Right cardiac atrium (tissue), 5 donors: ENCODE measurements at regions not wholly inside any gene's neighbourhood (a gene's known extent, or its start where the extent isn't known, plus 50 kb on each side); places are given as distances from the start of the nearest gene placed in this dataset.
"Not testable (repeated sequence)": the region's sequence is repeated elsewhere in the genome, so short reads cannot be mapped to it uniquely, and the experiment has no call there.

ENCODE experiments used
- ATAC-seq, 2 donors: fragments of 200-7000 bp; cut with Tn5 transposase; one replicate each; pipeline versions ENCODE4 v1.8.0 to v1.9.1; 2020; ENCODE audit warnings: moderate library complexity in 2 of 2, mild to moderate bottlenecking in 1 of 2
- DNase-seq, 3 donors: peaks; one replicate each; pipeline ENCODE4 v3.0.0-alpha.2; 2020
- H3K27ac ChIP-seq: one replicate; pipeline ENCODE4 v1.5.1; 2013; ENCODE audit warnings: mild to moderate bottlenecking, low read length, control low read depth, moderate library complexity
- H3K27me3 ChIP-seq: one replicate; pipeline ENCODE4 v1.6.1; 2013; ENCODE audit not compliant: control insufficient read depth, insufficient read depth
- H3K4me1 ChIP-seq: one replicate; pipeline ENCODE4 v1.6.1; 2013; ENCODE audit warnings: low read length; ENCODE audit not compliant: control insufficient read depth, insufficient read depth
- H3K4me3 ChIP-seq: one replicate; pipeline ENCODE4 v1.5.1; 2013; ENCODE audit warnings: low read length, control low read depth
- H3K9me3 ChIP-seq: one replicate; pipeline ENCODE4 v1.6.1; 2013; ENCODE audit warnings: low read length; ENCODE audit not compliant: control insufficient read depth
- WGBS: extraction: QIAGEN DNeasy Blood & Tissue Kit; methylation state at CpG from one replicate; pipeline ENCODE4 v1.1.7; 2013; 5-methylcytosine and 5-hydroxymethylcytosine counted together
- intact Hi-C, 4 donors: fragments of 100-400 bp; cut with DNase I; formaldehyde crosslinking; loops; one replicate each; pipeline versions ENCODE4 v1.11.0 to v1.14.0; 2022 to 2023
- donor health status: healthy with polysubstance abuse.
- donor health status: DM: no; HTN: yes; CAD: no.
- donor health status: DM: no; HTN: no; CAD: no.
- donor health status: DM: no; HTN: yes; CAD: no; lungs with severe emphysema.
- donor health status: DM: yes; HTN: yes; CAD: no.

DNA sequence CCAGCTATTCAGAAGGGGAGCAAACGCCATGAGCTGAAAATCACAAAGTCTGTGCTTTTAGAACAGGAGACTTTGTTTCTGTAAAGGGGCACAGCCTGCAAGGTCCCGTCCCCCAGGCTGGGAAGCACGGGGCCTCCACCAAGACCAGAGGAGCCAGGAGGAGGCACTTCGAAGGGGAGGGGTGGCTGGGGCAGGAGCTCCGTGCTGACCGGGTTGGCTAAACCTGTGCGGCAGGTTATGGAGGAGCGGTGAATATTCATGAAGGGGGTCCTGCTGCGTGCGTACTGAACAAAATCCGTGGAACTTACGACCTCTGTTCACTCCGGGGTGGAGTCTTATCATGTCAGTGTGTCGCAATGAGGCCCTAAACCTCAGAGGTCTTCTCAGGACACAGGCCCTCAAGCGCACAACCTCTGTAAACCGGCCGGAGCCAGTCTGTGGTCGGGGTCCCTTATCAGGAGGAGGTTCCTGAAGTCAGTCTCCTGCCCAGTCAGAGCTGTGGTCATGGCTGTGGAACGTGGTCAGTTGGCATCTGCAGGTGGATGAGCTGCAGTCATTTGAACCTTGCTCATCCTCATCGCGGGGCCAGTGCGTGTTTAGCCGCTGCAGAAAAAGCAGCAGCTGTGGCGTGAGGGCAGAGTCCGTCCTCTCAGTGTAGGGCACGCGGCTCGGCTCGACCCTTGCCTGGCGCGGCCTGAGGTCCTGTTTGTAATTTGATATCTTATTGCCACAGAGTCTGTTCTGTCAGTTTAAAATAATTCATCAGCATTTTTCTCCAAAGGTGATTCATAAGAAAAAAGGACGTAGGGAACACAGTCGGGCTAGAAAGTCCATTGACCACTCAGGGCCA is 5507.7 kb upstream of the TPTE start:
- no CpG with 5 or more reads among the region's 33 CpGs for WGBS

DNA sequence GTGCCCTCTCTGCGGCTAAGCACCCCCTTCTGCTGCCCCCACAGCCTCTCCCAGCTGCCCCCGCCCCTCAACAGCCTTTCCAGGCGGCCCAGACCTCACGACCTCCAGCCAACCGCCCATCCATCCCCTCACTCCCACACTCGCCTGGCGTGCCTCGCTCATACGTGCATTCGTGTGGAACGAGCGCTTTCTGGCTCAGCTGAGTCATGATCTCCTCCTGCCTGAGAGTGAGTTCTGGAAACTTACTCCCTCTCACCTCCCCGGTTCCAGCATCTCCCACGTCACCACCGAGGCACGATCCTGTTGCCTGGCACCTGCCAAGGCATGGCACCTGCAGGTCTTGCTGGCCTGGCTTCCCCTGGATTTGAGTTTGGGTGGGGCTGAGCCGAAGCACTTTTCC is 5506.2 kb upstream of the TPTE start:
- H3K4me1 ChIP-seq, ATAC-seq, DNase-seq, H3K27ac ChIP-seq, H3K9me3 ChIP-seq, H3K27me3 ChIP-seq, intact Hi-C loops, H3K4me3 ChIP-seq: not testable (repeated sequence)
- no CpG with 5 or more reads among the region's 17 CpGs for WGBS

More for the DNA sequence above, 5507.7 kb upstream of the TPTE start:
- H3K27me3 ChIP-seq, H3K27ac ChIP-seq, H3K4me3 ChIP-seq, intact Hi-C loops, H3K4me1 ChIP-seq, H3K9me3 ChIP-seq, ATAC-seq, DNase-seq: not testable (repeated sequence)

DNA sequence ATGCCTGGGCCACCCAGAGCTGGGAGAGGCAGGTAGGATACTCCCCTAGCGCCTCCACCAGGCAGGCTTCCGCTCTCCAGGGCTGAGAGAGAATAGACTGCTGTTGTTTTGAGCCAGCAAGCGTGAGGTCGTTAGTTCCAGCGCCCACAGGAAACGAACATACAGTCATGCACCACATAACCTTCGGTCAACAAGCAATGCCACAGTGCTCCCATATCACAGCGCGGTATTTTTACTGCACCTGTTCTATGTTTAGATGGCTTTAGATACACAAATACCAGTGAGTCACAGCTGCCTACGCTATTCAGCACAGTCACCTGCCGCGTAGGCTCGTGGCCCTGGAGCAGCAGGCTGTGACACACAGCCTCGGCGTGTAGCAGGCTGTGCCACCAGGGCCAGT is 5502.3 kb upstream of the TPTE start:
- H3K27me3 ChIP-seq, H3K4me1 ChIP-seq, ATAC-seq, DNase-seq, H3K9me3 ChIP-seq, intact Hi-C loops, H3K27ac ChIP-seq, H3K4me3 ChIP-seq: not testable (repeated sequence)
- WGBS = no CpG with 5 or more reads among the region's 15 CpGs

DNA sequence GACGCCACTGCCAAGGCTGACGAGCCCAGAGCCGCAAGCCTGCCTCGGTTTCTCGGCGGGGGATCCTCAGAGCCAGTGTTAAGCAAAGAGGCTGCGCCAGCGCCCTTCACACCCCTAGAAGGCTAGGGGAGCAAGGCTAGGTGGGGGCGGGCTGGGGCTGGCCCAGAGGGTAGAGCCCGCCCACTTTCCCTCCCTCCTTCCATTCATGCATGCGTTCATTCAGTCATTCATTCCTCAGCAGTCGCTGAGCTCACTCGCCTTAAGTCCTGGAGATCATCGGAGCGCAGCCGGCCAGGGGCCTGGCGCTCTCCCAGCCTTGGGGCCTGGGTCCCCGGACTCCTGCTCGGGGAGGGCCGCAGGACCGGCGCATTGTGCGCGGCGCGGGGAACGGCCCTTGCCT is 5499.6 kb upstream of the TPTE start:
- H3K9me3 ChIP-seq, H3K27me3 ChIP-seq, intact Hi-C loops, DNase-seq, H3K27ac ChIP-seq, H3K4me1 ChIP-seq, H3K4me3 ChIP-seq: not testable (repeated sequence)
- no CpG with 5 or more reads among the region's 27 CpGs for WGBS
- ATAC-seq = peak; percentile 48 to 59

DNA sequence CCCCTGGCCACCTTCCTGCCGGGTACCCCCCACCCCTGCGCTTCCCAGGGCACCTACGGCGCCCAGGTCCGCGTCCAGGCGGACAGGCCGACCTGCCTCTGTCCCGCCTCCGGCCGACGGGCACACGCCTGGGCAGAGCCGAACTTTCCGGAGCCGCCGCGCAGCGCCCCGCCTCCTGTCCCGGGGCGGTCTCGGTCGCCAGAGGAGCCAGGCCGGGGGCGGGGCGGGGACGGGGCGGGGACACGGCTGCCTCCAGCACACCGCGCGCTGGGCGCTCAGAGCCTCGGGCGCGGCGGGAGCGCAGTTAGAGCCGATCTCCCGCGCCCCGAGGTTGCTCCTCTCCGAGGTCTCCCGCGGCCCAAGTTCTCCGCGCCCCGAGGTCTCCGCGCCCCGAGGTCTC is 5499.1 kb upstream of the TPTE start:
- H3K4me3 ChIP-seq, H3K27ac ChIP-seq, H3K27me3 ChIP-seq, intact Hi-C loops, DNase-seq, H3K4me1 ChIP-seq, H3K9me3 ChIP-seq: not testable (repeated sequence)
- WGBS = no CpG with 5 or more reads among the region's 52 CpGs
- peak; percentile 92 to 93 for ATAC-seq

DNA sequence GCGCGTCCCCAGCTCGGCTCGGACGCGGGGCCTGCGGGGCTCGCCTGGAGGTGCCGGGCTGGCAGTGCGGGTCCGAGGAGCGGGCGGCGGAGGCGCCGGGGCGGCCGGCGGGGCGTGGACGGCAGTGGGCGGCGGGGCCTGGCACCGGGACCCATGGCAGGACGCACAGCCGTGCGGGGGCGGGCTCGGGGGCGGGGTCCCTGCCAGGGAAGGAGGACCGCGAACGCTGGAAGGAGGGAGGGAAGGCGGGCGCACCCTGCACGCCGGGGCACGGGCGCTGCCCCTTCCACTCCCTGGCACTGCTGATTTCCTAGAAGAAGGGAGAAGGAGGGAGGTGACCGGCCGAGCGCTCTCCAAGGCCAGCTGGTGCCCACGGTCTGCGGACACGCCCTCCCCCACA is 5498.6 kb upstream of the TPTE start:
- peak; percentile 43 to 59 for ATAC-seq
- DNase-seq, H3K27me3 ChIP-seq, H3K27ac ChIP-seq, H3K4me3 ChIP-seq, H3K4me1 ChIP-seq, intact Hi-C loops, H3K9me3 ChIP-seq: not testable (repeated sequence)
- no CpG with 5 or more reads among the region's 45 CpGs for WGBS

DNA sequence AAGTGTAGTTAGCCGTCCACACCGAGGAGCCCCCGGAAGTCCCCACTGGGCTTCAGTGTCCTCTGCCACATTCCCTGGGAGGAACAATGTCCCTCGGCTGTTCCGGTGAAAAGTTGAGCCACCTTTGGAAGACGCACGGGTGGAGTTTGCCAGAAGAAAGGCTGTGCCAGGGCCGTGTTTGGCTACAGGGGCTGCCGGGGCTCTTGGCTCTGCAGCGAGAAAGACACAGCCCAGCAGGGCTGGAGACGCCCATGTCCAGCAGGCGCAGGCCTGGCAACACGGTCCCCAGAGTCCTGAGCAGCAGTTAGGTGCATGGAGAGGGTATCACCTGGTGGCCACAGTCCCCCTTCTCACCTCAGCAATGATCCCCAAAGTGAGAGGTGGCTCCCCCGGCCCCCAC is 5486.2 kb upstream of the TPTE start:
- WGBS = no CpG with 5 or more reads among the region's 14 CpGs
- DNase-seq, H3K4me1 ChIP-seq, H3K27ac ChIP-seq, ATAC-seq, H3K9me3 ChIP-seq, H3K4me3 ChIP-seq, intact Hi-C loops, H3K27me3 ChIP-seq: not testable (repeated sequence)

DNA sequence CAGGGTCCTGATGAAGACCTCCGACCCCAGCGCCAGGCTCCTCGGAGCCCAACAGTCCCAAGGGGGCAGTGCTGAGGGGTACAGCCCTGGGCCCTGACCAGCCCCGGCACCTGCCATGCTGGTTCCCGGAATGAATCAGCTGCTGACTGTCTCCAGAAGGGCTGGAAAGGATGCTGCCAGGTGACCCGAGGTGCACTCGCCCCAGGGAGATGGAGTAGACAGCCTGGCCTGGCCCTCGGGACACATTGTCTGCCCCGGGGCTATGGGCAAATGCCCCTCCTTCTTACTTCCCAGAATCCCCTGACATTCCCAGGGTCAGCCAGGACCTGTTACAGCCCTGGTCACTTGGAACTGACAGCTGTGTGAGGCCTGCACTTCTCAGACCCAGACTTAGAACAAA is 5485.8 kb upstream of the TPTE start:
- DNase-seq, H3K4me1 ChIP-seq, intact Hi-C loops, H3K4me3 ChIP-seq, H3K27me3 ChIP-seq, H3K9me3 ChIP-seq, ATAC-seq, H3K27ac ChIP-seq: not testable (repeated sequence)
- 92% methylated on average over 5 of the region's 9 CpGs for WGBS

DNA sequence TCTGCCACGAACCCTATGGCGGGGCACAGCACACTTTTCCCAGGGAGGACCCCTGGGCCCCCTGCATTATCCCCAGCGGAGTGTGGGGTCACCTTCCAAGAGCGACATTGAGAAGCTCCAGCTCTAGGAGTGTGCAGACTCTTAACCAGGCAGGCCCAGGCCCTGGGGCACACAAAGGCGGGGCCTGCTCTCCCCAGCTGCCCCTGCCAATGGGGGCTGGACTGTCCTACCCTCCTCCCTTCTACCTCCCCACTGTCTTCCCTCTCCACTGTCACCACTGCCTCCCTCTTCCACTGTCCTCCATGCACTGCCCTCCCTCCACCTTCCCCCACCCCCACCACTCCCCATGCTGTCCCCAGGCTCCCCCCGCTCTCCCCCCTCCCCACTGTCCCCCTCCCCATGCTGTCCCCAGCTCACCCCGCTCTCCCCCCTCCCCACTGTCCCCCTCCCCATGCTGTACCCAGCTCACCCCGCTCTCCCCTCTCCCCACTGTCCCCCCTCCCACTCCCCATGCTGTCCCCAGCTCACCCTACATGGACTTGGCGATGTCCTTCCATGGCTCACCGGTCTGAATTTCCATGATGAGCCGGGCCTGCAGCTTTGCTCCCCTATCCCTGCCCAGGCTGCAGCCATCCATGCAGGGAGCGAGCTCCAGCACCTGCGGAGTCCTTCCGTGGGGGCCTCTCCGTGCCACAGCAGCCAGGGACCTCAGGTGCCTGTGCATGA is 5483.6 kb upstream of the TPTE start:
- DNase-seq, H3K4me1 ChIP-seq, H3K27me3 ChIP-seq, H3K9me3 ChIP-seq, intact Hi-C loops, H3K27ac ChIP-seq, H3K4me3 ChIP-seq: not testable (repeated sequence)
- 94% methylated on average over 8 of the region's 15 CpGs for WGBS
- peak in 1 of 2 donors; percentile 32 for ATAC-seq

DNA sequence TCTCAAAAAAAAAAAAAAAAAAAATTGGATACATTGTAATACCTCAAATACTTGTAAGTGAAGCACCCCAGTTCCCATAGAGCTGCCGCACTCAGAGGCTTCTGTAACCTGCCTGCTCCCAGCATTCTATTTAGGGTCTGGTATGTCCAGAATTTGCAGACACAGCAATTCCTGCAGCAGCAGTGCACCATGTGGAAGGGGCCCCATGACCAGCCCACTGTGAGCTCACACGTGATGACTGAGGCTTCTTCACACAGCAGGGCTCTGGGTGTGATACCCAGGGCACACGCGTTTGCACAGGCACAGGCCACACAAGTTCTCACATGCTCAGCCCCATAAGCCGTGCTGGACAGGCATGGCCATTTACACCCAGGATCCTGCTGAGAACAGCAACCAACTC is 5481.5 kb upstream of the TPTE start:
- intact Hi-C loops = not testable (repeated sequence)

DNA sequence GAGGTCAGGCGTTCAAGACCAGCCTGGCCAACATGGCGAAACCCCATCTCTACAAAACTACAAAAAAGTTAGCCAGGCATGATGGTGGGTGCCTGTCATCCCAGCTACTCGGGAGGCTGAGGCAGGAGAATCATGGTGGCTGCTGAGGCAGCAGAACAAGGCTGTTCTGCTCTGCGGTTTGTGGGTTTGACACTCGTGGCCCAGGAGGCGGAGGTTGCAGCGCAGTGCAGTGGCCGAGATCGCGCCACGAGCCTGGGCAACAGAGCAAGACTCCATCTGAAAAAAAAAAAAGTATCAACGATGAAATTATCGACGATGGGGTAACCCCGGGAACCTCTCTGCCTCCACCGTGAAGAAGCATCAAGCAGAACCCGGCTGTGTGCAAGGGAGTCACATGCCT is 5478.8 kb upstream of the TPTE start:
- H3K27me3 ChIP-seq, ATAC-seq, H3K27ac ChIP-seq, H3K4me3 ChIP-seq, DNase-seq, intact Hi-C loops, H3K9me3 ChIP-seq, H3K4me1 ChIP-seq: not testable (repeated sequence)
- WGBS = no CpG with 5 or more reads among the region's 17 CpGs

More for the DNA sequence above, 5481.5 kb upstream of the TPTE start:
- DNase-seq, H3K27me3 ChIP-seq, H3K27ac ChIP-seq, H3K4me1 ChIP-seq, H3K9me3 ChIP-seq, H3K4me3 ChIP-seq: not testable (repeated sequence)
- ATAC-seq = peak in 1 of 2 donors; percentile 50
- no CpG with 5 or more reads among the region's 5 CpGs for WGBS
